Right lobe of liver (tissue), 6 donors: ENCODE measurements at regions not wholly inside any gene's neighbourhood (a gene's known extent, or its start where the extent isn't known, plus 50 kb on each side); places are given as distances from the start of the nearest gene placed in this dataset.

ENCODE experiments used
- ATAC-seq, 4 donors: fragments of 200-7000 bp; cut with Tn5 transposase; one replicate each; pipeline ENCODE4 v1.9.1; 2020; ENCODE audit warnings: mild to moderate bottlenecking in 4 of 4, moderate library complexity in 4 of 4
- DNase-seq, 3 donors: peaks; one replicate each; pipeline ENCODE4 v3.0.0-alpha.2; 2020
- H3K27ac ChIP-seq, 3 donors: fragments of 200-600 bp; one replicate each; pipeline ENCODE4 v1.8.0; 2022
- H3K27me3 ChIP-seq, 2 donors: fragments of 200-600 bp; one replicate each; pipeline ENCODE4 v1.8.0; 2022
- H3K36me3 ChIP-seq, 4 donors: fragments of 200-600 bp; sonication (generic) in 1 of 4; one replicate each; pipeline versions ENCODE4 v1.5.1 to v1.8.0; 2017 to 2022; ENCODE audit warnings: control low read depth in 1 of 4
- H3K4me1 ChIP-seq, 4 donors: fragments of 200-600 bp; sonication (generic) in 1 of 4; one replicate each; pipeline versions ENCODE4 v1.5.1 to v1.8.0; 2017 to 2022; ENCODE audit warnings: control low read depth in 1 of 4
- H3K4me3 ChIP-seq, 3 donors: fragments of 200-600 bp; one replicate each; pipeline ENCODE4 v1.8.0; 2022
- H3K9me3 ChIP-seq, 4 donors: fragments of 200-600 bp; sonication (generic) in 1 of 4; one replicate each; pipeline versions ENCODE4 v1.5.1 to v1.8.0; 2017 to 2022; ENCODE audit warnings: control low read depth in 1 of 4
- POLR2A ChIP-seq: fragments of 450-650 bp; IDR thresholded peaks from one replicate; pipeline ENCODE4 v1.6.1; 2017; ENCODE audit warnings: antibody characterized with exemption, mild to moderate bottlenecking
- WGBS: methylation state at CpG from one replicate; pipeline ENCODE4 v1.1.6; 2018; ENCODE audit warnings: low coverage, low lambda C conversion rate; ENCODE audit not compliant: insufficient coverage; ENCODE audit errors: missing lambda C conversion rate; 5-methylcytosine and 5-hydroxymethylcytosine counted together
- intact Hi-C, 2 donors: fragments of 100-400 bp; cut with DNase I; formaldehyde crosslinking; loops; one replicate each; pipeline versions ENCODE4 v1.11.2 to v1.14.1; 2022
- TF ChIP-seq, protein P1 (sequence below), 4 donors: fragments of 200-600 bp in 3 of 4; fragments of 450-650 bp in 1 of 4; IDR thresholded peaks; one replicate each; pipeline versions ENCODE4 v1.5.1 to v1.8.0; 2016 to 2022; ENCODE audit warnings: antibody characterized with exemption in 4 of 4, mild to moderate bottlenecking in 2 of 4
- donor health status: DM: no; HTN: yes; CAD: no.
- donor health status: DM: no; HTN: no; CAD: no.
- donor health status: DM: no; HTN: no; CAD: no.
- donor health status: DM: no; HTN: yes; CAD: no.
- donor health status: DM: no; HTN: yes; CAD: no.

DNA sequence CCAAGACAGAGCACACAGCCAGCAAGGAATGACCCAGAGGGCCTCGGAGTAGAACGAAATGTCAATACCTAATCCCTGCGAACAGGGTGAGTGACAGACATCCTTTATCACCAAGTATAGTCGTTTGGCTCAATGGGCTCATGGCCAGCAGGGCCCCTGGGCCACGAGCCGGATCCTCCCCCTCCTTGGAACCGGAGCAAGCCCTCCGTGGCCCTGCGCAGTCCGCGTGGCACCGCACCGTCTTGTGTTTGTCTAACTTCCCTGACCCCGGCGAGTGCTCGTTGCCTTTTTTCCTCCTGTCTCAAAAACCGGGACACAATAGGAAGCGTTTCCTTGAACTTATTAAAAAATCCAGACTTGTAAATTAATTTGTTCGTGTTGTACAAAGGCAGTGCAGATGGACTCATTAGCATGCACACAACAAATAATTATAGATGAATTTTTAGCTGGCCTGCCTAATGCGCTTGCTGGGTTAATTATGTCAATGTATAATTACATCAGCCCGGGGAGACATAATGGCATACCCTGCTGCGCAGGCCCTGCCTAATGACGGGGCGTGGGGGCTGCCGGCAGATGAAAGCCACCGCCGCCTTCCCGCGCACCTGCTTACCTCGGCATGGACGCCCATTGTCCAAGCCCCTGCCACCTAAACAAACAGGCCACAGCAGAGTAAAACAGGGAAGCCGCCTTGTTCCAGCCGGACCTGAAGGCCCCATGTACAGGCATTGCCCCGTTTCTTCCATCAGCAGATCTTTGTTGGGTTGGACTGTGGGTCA, 81.6 kb downstream of the PHETA1 start:
- no peak overlapping the region for H3K4me3 ChIP-seq
- H3K36me3 ChIP-seq = peaks cover 0 to 3% (median under 1%) of the 10 kb centered on the region in 4 donors
- WGBS = 89% methylated on average over 13 of the region's 34 CpGs
- TF ChIP-seq, protein P1, sequence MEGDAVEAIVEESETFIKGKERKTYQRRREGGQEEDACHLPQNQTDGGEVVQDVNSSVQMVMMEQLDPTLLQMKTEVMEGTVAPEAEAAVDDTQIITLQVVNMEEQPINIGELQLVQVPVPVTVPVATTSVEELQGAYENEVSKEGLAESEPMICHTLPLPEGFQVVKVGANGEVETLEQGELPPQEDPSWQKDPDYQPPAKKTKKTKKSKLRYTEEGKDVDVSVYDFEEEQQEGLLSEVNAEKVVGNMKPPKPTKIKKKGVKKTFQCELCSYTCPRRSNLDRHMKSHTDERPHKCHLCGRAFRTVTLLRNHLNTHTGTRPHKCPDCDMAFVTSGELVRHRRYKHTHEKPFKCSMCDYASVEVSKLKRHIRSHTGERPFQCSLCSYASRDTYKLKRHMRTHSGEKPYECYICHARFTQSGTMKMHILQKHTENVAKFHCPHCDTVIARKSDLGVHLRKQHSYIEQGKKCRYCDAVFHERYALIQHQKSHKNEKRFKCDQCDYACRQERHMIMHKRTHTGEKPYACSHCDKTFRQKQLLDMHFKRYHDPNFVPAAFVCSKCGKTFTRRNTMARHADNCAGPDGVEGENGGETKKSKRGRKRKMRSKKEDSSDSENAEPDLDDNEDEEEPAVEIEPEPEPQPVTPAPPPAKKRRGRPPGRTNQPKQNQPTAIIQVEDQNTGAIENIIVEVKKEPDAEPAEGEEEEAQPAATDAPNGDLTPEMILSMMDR (IDR thresholded peaks at IDR 0.05) = no peak
- no peak for TF ChIP-seq POLR2A
- H3K27me3 ChIP-seq = no peaks in the 10 kb centered on the region
- ATAC-seq = no peak
- H3K27ac ChIP-seq = no peak overlapping the region
- DNase-seq = no peak
- intact Hi-C loops = no loop called here
- no peaks in the 10 kb centered on the region for H3K9me3 ChIP-seq
- no peaks in the 10 kb centered on the region for H3K4me1 ChIP-seq

- ATAC-seq (no peak), DNase-seq (no peak)
- WGBS = 94% methylated on average over 4 of the region's 5 CpGs
- Histone ChIP-seq H3K27me3 (no peaks in the 10 kb centered on the region), H3K27ac (no peak overlapping the region), H3K4me1 (no peaks in the 10 kb centered on the region), H3K36me3 (no peaks in the 10 kb centered on the region), H3K9me3 (no peaks in the 10 kb centered on the region), H3K4me3 (no peak overlapping the region)
- no peak for TF ChIP-seq POLR2A
- TF ChIP-seq, protein P1 (IDR thresholded peaks at IDR 0.05) = no peak
- intact Hi-C loops = no loop called here
These were observed 83.7 kb downstream of the PHETA1 start for GRCh38 chr12:111285200-111285599.

DNA sequence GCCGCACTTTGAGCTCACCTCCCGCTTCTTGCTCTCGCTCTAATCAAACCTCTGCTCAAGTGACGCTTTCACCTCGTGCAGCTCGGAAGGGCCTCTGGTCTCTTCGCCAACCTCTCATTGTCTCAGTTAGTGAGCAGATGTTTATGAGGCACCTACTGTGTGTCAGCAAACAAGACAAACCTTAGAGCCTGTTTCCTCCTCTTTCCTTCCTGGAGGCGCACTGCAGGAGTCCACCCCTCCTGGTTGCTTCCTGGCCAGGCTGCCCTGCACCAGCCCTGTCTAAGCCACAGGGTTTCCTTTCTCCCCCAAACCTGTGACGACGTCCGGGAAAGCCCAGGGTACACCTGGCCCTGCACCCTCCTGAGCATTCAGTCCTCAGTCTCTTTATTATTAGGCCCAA, 84.2 kb downstream of the PHETA1 start:
- Histone ChIP-seq H3K27me3 (no peaks in the 10 kb centered on the region), H3K27ac (no peak overlapping the region), H3K4me1 (no peaks in the 10 kb centered on the region), H3K4me3 (no peak overlapping the region), H3K9me3 (no peaks in the 10 kb centered on the region), H3K36me3 (no peaks in the 10 kb centered on the region)
- ATAC-seq = no peak
- DNase-seq = no peak
- TF ChIP-seq, protein P1 (IDR thresholded peaks at IDR 0.05) = no peak
- TF ChIP-seq POLR2A = no peak
- WGBS = 58% methylated on average over 7 of the region's 11 CpGs
- intact Hi-C loops = no loop called here

GRCh38 chr12:111283966-111284365, 84.9 kb downstream of the PHETA1 start:
- TF ChIP-seq, protein P1 (IDR thresholded peaks at IDR 0.05) = no peak
- no peak for TF ChIP-seq POLR2A
- Histone ChIP-seq H3K27ac (no peak overlapping the region), H3K9me3 (no peaks in the 10 kb centered on the region), H3K4me1 (no peaks in the 10 kb centered on the region), H3K27me3 (no peaks in the 10 kb centered on the region), H3K36me3 (no peaks in the 10 kb centered on the region), H3K4me3 (no peak overlapping the region)
- no peak for DNase-seq
- no peak for ATAC-seq
- WGBS = 87% methylated on average over 5 of the region's 5 CpGs
- intact Hi-C loops = no loop called here
